HG02884 (cell line): ENCODE measurements at regions not wholly inside any gene's neighbourhood (a gene's known extent, or its start where the extent isn't known, plus 50 kb on each side); places are given as distances from the start of the nearest gene placed in this dataset.

Source experiments
- ATAC-seq: cut with Tn5 transposase; IDR thresholded peaks from one replicate; pipeline ENCODE4 v1.9.1; 2021; ENCODE audit warnings: mild to moderate bottlenecking, moderate library complexity; ENCODE audit not compliant: unreplicated experiment

DNA sequence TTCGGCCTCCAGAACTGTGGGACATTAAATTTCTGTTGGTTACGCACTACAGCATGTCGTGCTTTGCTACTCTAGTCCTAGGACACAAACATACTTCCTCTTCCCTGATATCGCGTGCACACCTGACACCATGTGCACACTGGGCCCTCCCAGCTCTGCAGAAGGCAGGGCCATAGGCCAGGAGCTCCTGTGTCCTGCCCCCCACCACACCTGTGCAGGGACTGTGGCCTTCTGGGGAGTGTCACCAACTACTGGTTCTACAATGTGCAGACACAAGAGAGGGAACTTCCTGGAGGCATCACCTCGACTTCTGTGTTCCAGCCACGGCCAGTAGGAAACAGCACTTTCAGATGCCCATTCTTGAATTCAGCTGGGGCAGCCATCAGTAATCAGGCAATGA lies 646.4 kb upstream of the MGMT start:
- no peak for ATAC-seq

DNA sequence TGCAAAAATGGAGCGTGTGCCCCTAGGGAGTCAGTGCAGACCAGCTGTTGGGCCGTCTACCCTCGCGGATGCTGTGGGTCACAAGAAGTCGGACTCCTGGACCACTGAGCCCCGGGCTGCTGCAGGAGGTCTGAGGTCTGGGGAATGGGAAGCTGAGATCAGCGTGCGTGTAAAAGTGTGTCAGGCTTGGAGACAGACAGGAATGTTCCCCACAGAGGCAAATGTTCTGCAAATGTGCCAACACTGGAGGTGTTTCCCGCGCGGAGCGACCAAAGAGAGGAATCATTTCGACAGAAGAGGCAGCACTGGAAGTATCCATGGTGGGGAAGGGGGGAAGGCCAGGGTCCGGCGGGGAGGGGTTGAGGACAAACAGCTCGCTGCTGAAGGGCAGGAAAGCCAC lies 643.8 kb upstream of the MGMT start:
- ATAC-seq = no peak

DNA sequence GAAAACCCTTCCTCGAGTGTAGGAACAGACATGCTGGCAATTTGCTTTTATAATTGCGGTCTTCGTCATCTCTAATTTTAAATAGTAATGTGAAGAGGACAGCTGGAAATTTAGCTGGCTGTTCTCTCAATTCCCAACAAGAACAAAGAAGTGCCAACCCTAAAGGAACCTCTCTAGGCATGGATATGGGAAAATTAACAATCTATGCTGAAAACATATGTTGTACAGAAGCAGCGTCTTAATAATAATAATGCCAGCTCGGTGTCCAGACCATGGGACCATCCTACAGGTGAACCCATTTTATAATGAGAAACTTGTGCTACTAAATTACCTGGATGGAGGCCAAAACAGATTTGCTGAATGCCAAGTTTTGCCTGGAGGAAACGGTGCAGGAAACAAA lies 641.4 kb upstream of the MGMT start:
- no peak for ATAC-seq

DNA sequence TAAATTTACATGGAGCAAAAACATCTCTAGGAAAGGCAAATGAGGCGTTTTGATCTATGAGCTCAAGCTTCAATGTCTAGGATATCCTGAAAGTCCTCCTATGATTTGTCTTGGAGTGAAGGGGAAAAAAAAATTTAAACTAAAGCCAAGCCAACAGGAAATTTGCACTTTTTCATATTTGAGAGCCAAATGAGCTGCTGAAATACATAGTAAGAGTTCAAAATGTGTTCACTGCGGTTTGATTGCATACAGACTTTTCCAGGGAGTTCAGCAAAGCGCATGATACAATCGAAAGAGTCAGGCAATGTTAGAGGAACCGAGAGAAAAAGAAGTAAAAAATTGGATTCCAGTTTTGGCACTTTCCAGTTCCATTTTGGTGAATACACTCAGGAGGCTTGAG lies 633.4 kb upstream of the MGMT start:
- no peak for ATAC-seq

DNA sequence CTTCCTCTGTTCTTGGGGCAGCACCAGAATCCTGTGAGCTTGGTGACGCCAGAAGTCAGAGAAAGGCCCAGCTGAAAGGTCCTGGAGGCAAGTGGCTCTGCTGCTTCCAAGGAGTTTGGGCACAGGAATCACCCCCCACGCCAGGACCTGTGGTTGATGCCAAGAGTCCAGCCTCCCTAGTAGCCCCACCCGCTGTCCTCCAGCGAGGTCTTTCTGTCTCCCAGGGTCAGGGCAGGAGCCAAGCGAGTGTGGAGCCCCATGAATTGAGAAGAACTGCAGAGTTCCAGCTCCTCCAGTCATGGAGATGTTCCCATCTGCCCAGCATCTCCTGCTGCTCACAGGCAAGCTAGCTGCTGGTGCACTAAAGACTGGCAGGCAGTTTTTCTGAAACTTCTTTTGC lies 631.7 kb upstream of the MGMT start:
- ATAC-seq = no peak

DNA sequence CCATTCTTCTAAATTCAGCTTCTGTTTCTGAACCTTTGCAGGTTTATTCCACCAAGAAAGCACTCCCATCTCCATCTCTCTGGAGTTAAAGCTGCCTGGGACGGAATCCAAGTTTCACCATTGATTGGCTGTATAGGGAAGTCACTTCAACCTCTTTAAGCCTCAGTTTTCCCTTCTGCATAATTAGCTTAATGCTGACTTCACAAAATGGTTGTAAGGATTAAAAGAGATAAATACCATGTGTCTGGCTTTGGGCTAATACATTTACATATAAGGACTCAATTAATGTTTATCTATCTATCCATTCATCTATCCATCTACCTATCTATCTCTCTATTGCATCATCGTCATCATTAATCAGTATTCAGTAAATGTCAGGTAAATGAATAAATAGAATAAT lies 629.6 kb upstream of the MGMT start:
- no peak for ATAC-seq

DNA sequence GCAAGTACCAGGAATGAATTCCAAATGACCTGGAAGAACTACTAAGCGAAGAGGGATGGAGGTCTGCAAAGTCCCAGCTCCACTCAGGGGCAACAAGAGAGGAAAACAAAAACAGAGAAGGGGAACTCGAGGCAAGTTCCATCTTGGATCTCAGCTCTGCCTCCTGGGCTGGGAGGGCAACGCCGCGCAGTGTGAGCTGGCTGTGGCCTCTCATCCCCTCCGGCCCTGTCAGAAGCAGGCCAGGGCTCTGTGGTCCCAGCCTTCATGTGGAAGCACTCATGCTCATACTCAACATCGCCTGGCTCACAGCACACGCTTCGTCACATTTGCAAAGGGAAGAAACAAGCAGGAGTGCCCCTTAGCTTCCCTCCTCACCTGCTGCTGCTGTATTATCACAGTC lies 627.9 kb upstream of the MGMT start:
- no peak for ATAC-seq

DNA sequence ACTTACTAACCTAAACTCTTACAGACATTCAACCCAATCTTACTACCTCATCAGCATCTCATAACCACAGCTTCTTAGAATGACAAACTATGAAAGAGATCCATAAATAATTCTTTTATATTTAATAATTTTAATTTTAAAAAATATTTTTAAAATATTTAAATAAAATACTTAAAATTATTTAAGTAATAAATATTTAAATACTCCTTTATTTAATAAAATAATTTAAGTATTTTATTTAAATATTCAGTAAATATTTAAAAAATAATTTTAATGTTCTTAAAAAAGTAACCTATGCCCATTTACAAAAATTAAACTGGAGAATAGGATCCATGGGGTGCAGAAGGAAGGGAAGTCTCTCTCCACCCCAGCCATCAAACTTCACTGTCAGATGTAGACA lies 627.3 kb upstream of the MGMT start:
- no peak for ATAC-seq

DNA sequence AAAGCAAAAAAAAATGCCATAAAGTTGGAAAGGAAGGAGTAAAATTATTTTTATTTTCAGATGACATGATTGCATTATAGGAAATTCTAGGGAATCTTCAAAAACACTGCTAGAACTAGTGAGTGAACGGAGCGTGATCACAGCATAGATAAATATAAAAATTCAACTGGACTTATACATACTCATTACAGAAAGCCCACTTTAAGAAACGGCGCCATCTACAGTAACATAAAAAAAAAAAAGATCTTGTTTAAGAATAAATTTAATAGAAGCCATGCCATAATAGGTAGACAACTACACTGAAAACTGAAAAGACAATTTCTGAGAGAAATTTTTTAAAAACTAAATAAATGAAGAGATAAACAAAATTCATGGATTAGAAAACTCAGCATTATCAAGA lies 623.1 kb upstream of the MGMT start:
- no peak for ATAC-seq

DNA sequence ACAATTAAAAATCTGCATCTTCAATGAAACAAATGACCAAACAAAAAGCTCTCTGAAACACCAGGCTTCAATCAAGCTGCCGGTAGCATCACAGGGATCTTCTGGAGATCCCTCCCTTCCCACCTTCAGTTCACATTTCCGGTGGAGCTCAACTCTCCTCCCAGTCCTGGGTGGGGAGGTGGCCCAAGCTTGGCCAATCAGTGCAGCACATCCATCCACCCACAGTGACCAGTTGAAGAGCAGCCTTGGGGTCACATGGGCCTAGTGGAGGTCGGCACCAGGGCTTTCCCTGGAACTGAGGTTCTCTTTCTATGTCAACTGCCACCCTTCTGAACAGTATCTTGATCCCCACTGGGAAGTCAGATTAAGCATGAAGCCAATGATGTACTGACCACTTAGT lies 620.1 kb upstream of the MGMT start:
- ATAC-seq = no peak

DNA sequence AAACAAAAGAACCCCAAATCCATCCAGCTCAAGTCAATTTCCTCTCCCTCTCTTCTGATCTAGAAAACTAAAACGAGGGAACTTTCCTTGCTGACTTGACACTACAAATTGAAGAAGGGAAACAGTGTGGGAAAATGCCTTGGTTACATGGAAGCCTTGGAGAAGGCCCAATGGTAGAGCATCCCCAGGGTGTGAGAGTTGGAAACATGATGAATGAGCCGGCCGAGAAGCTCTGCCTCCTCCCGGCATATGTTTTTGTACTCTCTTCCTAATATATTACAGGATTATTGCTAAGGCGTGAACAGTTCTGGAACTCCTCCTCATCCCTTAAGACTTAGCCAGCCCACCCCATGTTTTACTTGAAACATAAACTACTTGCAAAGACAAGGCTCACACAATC lies 618.2 kb upstream of the MGMT start:
- ATAC-seq = no peak

DNA sequence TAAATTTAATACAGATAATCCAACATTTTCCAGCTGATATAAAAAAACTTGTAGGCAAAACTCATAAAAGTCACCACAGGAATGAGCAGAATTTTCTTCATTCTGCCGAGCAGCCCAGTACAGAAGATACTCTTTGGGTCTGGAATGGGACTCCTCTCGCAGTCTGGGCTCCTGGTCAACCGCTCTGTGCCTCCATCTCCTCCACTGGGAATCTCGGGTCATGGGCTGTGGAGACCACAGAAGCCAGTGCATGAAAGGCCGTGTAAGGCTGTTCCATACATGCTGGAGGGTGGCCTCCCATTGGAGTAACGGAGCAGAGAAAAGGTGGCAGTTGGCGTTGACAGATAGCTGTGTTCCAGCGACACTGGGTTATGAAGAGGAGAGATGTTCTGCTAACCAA lies 616.4 kb upstream of the MGMT start:
- ATAC-seq = no peak

DNA sequence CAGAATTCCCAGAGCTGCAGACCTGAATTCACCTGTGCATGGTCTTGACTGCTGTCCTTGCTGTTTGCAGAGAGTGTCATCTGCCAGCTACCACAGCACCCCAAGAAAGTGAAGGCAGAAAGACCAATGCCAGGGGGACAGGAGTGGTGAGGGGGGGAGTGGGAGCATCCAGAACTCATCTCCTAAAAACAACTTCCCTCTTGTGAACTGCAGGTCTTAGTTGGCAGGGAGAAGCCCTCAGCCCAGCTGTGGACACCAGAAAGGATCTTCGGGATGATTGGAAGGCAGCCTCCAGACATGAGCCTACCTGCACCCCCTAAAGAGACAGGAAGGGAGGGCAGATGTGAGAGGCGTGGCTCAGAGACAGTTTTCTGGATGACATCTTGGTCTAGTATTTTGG lies 615.8 kb upstream of the MGMT start:
- no peak for ATAC-seq

DNA sequence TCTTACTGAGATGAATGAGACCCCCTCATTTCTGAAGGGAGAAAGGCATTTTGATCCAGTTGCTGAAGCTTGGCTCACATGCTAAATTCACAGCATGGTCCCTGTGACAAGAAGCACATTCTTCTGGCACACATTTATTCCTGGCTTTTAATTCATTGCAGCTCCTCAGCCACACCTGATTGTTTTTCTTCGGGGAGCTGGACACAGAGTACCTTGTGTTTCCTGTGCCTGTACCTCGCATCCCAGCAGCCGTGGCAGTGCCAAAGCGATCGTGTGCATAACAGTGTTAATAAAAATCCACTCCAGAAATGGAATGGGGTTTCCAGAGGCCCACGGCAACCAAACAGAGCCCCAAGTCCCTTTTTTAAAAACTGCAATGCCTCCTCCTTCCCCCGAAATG lies 615.3 kb upstream of the MGMT start:
- no peak for ATAC-seq

DNA sequence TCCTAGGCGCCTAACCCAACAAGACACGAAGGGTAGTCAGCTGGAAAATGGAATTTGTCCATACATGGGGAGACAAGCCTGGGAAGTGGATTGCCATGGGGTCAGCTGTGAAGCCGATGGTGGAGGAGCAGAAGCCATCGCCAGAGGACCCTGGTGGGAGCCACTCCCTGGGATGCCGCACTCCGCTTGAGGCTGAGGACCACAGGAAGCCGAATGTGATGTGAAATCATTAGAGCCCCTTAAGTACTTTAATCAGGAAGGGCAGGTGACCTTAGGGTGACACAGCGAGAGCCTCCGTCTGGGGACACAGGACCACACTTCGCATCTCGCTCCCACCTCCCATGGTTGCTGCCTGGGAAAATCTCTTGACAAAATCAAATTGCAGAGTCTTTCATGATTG lies 614.6 kb upstream of the MGMT start:
- no peak for ATAC-seq

DNA sequence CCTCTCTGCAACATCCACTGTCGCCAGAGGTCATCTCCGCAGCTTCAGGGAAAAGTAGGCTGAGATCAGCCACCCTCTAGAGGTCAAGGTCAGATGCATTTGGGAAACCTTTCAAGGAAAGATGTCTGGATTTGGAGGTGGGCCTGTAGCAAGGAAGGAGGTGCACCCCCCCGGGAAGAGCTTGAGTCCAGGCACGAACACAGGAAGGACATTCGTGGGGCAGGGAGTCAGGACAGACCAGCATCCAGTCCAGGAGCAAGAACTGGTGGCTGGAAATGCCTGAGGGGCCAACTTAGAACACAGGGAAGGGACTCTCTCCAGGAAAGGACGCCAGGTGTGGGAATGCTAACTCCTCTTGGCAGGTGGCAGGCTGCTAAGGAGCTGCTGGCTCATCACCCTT lies 614.1 kb upstream of the MGMT start:
- no peak for ATAC-seq

DNA sequence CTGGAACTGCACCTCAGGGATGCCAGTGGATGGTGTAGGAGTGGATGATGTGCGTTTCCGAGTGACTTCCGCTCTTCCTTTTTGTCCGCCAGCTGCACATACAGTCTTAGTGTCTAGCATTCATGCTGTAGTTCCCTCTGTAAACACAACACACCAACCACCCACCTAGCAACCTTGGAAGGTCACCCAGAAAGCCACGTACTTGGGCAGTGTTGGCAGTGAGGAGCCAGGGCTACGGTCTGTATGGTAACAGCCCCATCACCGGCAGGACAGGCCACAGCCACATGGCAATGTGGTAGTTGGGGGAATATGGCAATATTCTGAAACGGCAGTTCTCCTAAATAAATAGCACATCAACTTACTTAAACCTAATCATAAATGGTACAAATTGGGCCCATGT lies 613.5 kb upstream of the MGMT start:
- ATAC-seq = no peak

DNA sequence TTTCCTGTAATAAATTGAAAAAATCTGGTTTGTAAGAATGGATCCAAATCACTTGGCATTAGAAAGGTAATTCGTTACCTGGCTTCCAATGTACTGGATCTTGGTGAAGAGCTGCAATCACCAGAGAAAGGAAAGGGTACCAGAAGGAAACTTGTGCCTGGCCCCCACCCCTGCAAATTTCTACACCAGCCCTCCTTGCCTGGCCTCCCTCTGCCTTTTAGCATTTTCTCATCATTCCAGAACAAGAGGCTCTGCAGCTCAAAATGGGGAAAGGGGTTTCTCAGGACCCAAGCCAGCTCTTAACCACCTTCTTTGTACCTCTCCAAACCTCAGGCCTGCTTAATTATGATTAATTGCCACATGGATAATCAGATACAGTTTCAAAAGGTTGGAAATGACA lies 612.8 kb upstream of the MGMT start:
- ATAC-seq = no peak

DNA sequence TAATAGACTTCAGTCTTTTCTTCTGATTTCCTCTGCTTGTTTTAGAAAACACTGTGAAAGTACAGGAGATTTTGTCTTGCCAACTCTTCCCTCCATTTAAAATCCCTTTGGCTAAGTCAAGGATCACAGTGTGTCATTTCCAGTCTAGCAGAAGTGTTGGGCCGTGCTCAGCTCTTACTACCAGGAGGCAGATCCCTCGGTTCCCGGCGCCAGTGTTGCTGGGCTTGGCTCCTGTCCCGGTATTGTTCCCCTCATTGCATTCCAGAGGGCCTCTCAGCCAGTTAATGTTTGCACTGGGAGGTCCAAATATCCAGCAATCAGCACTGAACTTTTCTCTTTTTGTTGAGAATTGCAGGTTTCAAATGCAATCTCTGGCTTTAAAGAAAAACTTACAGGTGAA lies 612.1 kb upstream of the MGMT start:
- ATAC-seq = no peak

DNA sequence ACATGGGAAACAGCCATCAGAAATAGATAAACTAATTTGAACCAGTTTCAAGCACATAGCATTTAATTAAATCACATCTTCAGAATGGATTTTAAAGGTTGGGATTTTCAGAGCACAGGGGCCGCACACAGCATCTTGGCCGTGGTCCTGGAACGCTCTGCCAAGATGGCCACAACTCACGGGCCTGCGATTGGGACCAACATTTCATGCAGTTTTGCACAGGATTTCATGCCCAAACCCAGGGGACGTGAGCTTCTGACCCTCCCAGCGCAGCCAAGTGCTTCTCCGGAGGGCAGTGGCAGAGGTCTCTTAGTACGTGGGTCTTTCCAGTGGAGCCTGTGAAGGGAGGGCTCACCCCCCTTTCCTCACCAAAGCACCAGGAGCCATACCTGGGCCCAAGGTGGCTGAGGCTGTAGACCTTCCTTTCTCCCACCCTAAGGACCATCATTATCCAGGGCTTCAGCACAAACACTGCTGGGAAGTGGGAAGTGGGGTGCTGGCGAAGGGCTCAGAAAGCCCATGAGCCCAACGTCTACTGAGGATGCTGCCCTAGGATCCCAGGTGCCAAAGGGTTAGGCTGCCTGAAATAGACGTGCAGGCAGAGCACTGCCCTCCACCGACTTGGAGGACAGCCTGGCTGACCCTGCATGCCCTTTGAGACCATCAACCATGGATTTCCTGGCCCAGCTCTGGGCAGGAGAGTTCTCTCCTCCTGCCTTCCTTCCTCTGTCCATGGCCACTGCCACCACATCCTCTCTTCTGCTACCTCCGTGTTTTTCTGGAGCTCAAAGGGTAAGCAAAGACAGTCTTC lies 611.2 kb upstream of the MGMT start:
- no peak for ATAC-seq

DNA sequence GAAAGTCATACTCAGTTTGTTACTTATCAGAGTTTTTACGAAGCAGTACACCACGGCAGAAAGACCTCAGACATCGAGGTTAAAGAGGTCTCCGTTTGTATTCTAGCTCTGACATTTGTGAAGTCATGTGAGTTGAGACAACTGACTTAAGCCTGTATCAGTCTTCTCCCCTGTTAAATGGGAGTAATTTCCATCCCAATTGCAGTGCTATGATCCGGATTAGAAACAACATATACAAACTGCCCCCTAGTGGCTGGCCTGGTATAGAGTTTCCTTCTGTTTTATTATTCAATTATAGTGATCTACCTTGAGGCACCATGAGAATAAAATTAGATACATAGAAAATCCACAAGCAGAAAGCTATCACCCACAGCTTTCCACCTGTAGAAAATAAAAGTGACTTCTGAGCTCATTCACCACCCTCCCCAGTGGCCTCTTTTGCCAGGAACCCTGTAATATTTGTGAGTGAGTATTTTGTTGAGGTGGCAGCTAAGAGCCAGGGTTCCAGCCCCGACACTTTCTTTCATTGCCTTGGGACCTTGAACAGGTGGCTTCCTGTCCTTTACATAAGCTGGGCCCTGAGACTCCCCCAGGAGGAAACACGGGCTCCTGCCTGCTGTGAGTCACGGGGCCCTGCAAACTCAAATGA lies 607.2 kb upstream of the MGMT start:
- ATAC-seq = no peak

DNA sequence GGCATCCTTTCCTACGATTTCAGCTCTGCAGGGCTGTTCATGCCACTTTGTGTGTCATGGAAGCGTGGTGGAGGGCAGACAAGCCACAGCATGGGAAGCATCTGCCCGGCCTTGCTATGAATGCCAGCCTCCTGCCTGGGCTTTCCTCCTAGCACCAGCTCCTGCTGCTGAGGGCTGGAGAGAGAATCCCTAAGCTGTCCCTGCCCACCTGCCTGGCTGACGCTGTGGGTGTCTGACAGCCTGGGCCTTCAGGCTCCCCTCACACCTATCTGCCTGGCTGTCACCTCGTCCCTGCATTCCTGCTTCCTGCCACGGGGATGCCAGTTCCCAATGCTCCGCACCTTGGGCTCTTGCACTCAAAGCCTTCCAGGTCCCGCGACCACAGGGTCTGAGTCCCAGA lies 606.5 kb upstream of the MGMT start:
- ATAC-seq = no peak
